Panc1 (cell line): ENCODE measurements at regions not wholly inside any gene's neighbourhood (a gene's known extent, or its start where the extent isn't known, plus 50 kb on each side); places are given as distances from the start of the nearest gene placed in this dataset.

Experiments
- ATAC-seq: fragments of 200-7000 bp; cut with Tn5 transposase; 2 replicates; pipeline ENCODE4 v1.9.1; 2020; ENCODE audit warnings: mild to moderate bottlenecking, moderate library complexity
- BruUV-seq: library from RNA; stranded (reverse); fragments of 400-500 nt; replicated peaks from 2 replicates; lab custom pipeline; 2021; lab: Mats Ljungman, UMichigan
- CTCF ChIA-PET: fragments of 300-600 bp; sonication (Branson Sonifier 250); formaldehyde crosslinking; loops from one replicate; lab custom pipeline; 2022; ENCODE audit warnings: antibody characterized with exemption; lab: Charles Lee
- POLR2A ChIA-PET: fragments of 300-600 bp; sonication (Branson Sonifier 250); formaldehyde crosslinking; loops from one replicate; lab custom pipeline; 2022; ENCODE audit warnings: antibody characterized with exemption; lab: Charles Lee
- DNase-seq: peaks from one replicate; pipeline ENCODE4 v3.0.0-alpha.2; 2010; ENCODE audit warnings: low read depth, low spot score
- H3K27ac ChIP-seq: 2 replicates; pipeline ENCODE4 v1.5.1; 2011; ENCODE audit warnings: mild to moderate bottlenecking, low read length, inconsistent platforms
- H3K27me3 ChIP-seq: fragments of 200-500 bp; sonication (Bioruptor generic); 2 replicates; pipeline ENCODE4 v1.6.0; 2014; ENCODE audit warnings: low read length, inconsistent platforms; ENCODE audit not compliant: control insufficient read depth, insufficient read depth
- H3K36me3 ChIP-seq: fragments of 200-500 bp; sonication (Bioruptor generic); 2 replicates; pipeline ENCODE4 v1.5.1; 2014; ENCODE audit warnings: inconsistent platforms, mild to moderate bottlenecking, low read length, moderate library complexity; ENCODE audit not compliant: control insufficient read depth, insufficient read depth
- H3K4me1 ChIP-seq: 2 replicates; pipeline ENCODE4 v1.5.1; 2011; ENCODE audit warnings: inconsistent platforms, mild to moderate bottlenecking, low read length, moderate library complexity; ENCODE audit not compliant: control insufficient read depth, insufficient read depth
- H3K4me3 ChIP-seq, 2 experiments: 2 replicates each; pipeline ENCODE4 v1.5.1; 2011 to 2012; ENCODE audit warnings: low read depth in 2 of 2, low read length in 2 of 2, mild to moderate bottlenecking in 2 of 2, inconsistent platforms in 1 of 2, moderate library complexity in 1 of 2
- H3K9me3 ChIP-seq: fragments of 200-500 bp; sonication (Bioruptor generic); 2 replicates; pipeline ENCODE4 v1.5.1; 2014; ENCODE audit warnings: low read depth, mild to moderate bottlenecking, inconsistent platforms, low read length, moderate library complexity; ENCODE audit not compliant: control insufficient read depth, insufficient read depth
- CTCF ChIP-seq: fragments of 450-650 bp; IDR thresholded peaks from 2 replicates; pipeline ENCODE4 v1.5.1; 2017; ENCODE audit warnings: mild to moderate bottlenecking
- POLR2AphosphoS5 ChIP-seq: IDR thresholded peaks from 2 replicates; pipeline ENCODE4 v1.6.1; 2012; ENCODE audit warnings: mild to moderate bottlenecking, low read depth, low read length, moderate library complexity
- REST ChIP-seq, 2 experiments: IDR thresholded peaks; 2 replicates each; pipeline ENCODE4 v1.6.1; 2011 to 2012; ENCODE audit warnings: low read depth in 2 of 2, control low read depth in 1 of 2, low read length in 1 of 2, mild to moderate bottlenecking in 1 of 2, moderate library complexity in 1 of 2; ENCODE audit not compliant: insufficient read depth in 1 of 2
- SIN3A ChIP-seq: IDR thresholded peaks from 2 replicates; pipeline ENCODE4 v1.6.1; 2012; ENCODE audit warnings: low read depth, mild to moderate bottlenecking, low read length, moderate library complexity, borderline replicate concordance; ENCODE audit not compliant: insufficient read depth
- TCF7L2 ChIP-seq: IDR thresholded peaks from 2 replicates; pipeline ENCODE4 v1.6.1; 2011; ENCODE audit warnings: mild to moderate bottlenecking, low read depth, low read length, inconsistent platforms
- in situ Hi-C: cut with HindIII; loops from 2 replicates; pipeline ENCODE4 v1.10.0; 2016; ENCODE audit warnings: low sequenced_read_pairs, low pct_unique_long_range_greater_than_20kb
- intact Hi-C: fragments of 100-400 bp; cut with micrococcal nuclease; formaldehyde crosslinking; loops from one replicate; pipeline ENCODE4 v1.10.0; 2022; ENCODE audit not compliant: unreplicated experiment

GRCh38 chr4:187271848-187272247, 548.2 kb upstream of the FAT1 start:
- ATAC-seq (no peak), DNase-seq (no peak)
- ChIA-PET CTCF (no interaction called here), POLR2A (no interaction called here)
- Histone ChIP-seq H3K4me3 (no peak overlapping the region), H3K9me3 (no peaks in the 10 kb centered on the region), H3K36me3 (no peaks in the 10 kb centered on the region), H3K27me3 (no peaks in the 10 kb centered on the region), H3K27ac (no peak overlapping the region), H3K4me1 (no peaks in the 10 kb centered on the region)
- no TSS peak for BruUV-seq
- TF ChIP-seq SIN3A (no peak), CTCF (no peak)
- in situ Hi-C loops (no loop called here), intact Hi-C loops (no loop called here)

- CTCF ChIA-PET, result no interaction called here
- no peak overlapping the region for H3K4me3 ChIP-seq
- no TSS peak for BruUV-seq
- no peak for DNase-seq
- H3K27me3 ChIP-seq, result no peaks in the 10 kb centered on the region
- in situ Hi-C loops (no loop called here), intact Hi-C loops (no loop called here)
- no peak overlapping the region for H3K27ac ChIP-seq
- POLR2A ChIA-PET, result no interaction called here
- no peaks in the 10 kb centered on the region for H3K4me1 ChIP-seq
- no peak for ATAC-seq
- no peaks in the 10 kb centered on the region for H3K9me3 ChIP-seq
- H3K36me3 ChIP-seq, result no peaks in the 10 kb centered on the region
- TF ChIP-seq CTCF (no peak), REST (IDR thresholded peaks at IDR 0.05; ENCODE audit: insufficient read depth in 1 of 2, low read depth in 2 of 2, low read length in 1 of 2) (no peak), SIN3A (no peak), TCF7L2 (no peak), POLR2AphosphoS5 (no peak)
These were observed 550.5 kb upstream of the FAT1 start for GRCh38 chr4:187274153-187274552.
